HTR-8/SVneo (cell line): ENCODE measurements at regions not wholly inside any gene's neighbourhood (a gene's known extent, or its start where the extent isn't known, plus 50 kb on each side); places are given as distances from the start of the nearest gene placed in this dataset.

Experiments used
- DNase-seq: peaks from one replicate; pipeline ENCODE4 v3.0.0; 2011; ENCODE audit warnings: low spot score, mixed read lengths; ENCODE audit not compliant: insufficient read length
- FAIRE-seq: peaks from 2 replicates; lab custom pipeline; 2011; peaks lifted over from hg19 to GRCh38; lab: Jason Lieb, UNC

DNA sequence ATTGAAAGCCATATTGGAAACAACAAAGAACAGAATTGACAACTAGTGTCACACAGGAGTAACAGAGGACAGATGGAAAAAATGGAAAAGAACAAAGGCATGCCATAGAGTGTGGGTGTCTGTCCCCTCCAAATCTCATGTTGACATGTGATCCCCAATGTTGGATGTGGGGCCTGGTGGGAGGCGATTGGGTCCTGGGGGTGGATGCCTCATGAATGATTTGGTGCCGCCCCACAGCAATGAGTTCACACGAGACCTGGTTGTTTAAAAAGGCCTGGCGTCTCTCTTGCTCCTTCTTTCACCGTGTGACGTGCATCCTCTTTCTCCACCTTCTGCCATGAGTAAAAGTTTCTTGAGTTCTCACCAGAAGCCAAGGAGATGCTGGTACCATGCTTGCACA is 87.4 kb upstream of the GPR26 start:
- DNase-seq: no peak
- FAIRE-seq: no peak

DNA sequence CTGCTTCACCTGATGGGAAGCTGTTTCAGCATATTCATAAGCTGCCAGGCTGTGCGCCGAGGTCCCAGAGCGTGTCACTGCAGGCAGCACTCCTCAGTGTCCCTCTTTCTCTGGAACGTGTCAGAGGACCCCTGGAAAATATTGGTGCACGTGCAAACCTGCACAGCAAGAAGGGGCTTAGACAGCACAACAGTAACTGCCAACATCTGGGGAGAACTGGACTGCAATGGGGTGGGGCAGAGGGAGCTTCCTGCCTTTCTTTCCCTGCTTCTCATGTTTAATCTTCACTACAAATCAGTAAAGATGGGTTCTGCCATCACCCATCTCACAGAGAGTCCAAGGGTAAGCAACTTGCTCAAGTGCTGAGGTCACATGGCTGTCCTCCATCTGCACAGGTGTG is 86.5 kb upstream of the GPR26 start:
- DNase-seq (no peak), FAIRE-seq (no peak)

DNA sequence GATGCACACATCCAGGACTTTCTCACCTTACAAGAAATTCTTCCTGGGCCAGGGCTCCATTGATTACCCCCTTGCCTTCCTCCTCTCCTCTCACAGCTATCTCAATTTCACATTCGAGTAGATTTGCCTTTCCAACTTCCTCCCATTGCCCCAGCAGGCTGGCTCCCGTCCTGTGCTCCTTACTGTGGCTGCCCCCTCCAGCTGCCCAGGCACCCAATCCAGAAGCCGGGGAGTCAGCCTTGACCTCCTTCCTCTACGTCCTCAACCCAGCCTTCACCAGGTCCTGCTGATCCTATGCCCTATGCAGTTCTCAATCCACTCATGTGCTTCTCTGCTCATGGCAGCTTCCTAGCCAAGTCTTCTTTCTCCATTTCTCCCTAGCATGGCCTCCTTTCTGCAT is 85.7 kb upstream of the GPR26 start:
- FAIRE-seq (no peak), DNase-seq (no peak)

DNA sequence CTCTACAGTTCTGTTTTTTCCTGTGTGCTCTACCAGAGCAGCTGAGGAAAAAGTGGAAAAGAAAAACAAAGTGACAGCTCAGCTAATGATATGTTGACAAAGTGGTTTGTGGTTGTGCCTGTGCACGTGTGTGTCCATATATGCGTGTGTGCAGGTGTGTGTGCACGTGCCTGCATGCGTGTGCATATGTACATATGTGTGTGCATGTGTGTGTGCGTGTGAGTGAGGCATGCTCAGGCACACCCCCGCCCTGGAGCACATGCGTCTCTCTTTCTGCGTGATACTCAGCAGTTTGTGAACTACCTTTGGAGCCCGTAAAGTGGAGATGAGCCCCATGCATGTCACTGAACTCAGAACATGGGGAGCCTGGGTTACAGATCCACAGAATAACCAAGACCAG is 84.5 kb upstream of the GPR26 start:
- FAIRE-seq (no peak), DNase-seq (no peak)

DNA sequence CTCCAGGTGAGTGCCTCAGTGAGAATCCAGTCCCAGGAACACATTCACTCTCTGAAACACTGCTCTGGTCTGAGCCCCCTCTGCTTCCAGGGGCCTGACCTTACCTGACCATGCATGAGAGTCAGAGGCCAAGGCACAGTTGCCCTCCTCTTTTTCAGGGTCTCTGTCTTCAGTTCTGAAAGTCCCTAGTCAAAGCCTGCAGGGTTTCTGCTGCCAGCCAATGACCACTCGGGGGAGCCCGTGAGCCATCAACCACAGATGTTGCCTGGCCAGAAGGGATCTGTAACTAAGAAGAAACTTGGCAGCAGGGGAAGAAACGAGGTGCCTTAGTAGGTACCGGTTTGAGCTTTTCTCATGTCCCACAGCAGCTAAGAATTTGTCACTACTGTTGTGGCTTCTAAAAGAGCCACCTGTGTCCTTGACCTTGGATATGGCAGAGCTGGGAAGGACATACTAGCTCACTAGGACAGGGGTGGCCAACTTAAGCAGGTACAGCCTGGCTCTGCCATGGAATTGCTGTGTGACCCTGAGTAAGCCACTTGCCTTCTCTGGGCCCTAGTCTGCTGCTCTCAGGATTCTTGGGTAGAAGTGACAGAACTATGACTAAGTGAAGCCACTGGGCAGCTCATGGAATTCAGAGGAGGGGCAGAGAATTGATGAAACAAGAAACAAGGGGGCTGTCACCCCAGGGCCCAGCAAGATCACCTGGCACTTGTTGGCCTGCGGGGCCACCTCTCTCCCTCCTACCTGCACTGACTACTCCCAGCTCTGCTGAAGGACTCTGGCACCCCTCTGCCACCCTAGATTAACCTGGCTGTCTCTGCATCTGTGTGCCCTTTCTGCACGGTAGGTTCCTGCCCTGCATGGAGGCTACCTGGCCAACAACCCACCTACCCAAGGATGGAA is 83.8 kb upstream of the GPR26 start:
- DNase-seq: peak; percentile 53
- no peak for FAIRE-seq

DNA sequence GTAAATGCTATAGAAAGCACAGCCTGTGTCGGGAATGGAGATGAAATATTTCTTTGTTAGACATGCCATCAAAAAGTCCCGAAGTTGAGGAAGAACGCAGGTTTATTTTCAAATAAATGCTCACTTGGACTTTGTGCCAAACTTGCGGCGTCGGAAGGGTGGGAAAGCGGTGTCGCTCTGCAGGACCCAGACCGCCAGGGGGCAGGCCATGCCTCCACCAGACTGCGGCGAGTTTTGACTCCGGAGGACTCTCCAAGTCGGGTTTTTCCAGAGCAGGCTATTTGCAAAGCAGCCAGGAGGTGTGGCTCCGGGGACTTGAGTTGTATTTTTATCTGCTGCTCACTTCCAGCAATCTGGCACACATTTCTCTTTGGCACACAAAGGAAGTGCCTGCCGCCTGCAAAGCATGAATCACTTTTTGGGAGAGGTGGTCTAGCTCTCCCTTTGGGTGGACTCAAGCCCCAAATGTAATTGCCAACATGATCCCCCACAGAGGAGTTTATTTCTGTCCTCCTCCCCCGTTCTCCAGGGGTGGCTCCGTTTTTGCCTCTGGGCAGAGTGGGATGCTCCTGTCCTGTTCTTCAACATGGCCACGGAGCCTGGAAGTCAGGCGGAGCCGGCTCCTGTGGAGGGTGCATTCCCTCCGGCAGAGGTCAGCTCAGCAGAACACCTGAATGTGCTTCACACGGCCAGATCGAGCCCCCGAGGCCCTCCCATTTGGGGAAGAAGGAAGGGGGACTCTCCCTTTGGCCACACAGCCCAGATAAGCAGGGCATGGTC is 82.3 kb upstream of the GPR26 start:
- peak; percentile 30 for DNase-seq
- no peak for FAIRE-seq

DNA sequence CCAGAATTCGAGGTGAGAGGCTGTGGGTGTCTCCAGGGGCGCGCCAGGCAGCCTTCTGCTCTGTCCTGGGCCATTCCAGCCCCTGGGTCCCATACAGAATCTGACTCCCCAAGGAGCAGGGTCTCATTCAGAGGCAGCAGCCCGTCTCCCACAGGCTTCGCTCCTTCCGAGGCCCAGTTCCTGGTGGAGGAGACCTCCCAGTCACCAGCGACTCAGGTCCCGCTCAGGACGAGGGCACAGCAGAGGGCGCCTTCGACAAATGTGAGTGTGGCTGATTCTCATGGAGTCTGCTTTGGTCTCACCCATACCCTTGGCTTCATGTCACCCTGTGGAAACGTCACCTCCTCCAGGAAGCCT is 81.8 kb upstream of the GPR26 start:
- DNase-seq (no peak), FAIRE-seq (no peak)

DNA sequence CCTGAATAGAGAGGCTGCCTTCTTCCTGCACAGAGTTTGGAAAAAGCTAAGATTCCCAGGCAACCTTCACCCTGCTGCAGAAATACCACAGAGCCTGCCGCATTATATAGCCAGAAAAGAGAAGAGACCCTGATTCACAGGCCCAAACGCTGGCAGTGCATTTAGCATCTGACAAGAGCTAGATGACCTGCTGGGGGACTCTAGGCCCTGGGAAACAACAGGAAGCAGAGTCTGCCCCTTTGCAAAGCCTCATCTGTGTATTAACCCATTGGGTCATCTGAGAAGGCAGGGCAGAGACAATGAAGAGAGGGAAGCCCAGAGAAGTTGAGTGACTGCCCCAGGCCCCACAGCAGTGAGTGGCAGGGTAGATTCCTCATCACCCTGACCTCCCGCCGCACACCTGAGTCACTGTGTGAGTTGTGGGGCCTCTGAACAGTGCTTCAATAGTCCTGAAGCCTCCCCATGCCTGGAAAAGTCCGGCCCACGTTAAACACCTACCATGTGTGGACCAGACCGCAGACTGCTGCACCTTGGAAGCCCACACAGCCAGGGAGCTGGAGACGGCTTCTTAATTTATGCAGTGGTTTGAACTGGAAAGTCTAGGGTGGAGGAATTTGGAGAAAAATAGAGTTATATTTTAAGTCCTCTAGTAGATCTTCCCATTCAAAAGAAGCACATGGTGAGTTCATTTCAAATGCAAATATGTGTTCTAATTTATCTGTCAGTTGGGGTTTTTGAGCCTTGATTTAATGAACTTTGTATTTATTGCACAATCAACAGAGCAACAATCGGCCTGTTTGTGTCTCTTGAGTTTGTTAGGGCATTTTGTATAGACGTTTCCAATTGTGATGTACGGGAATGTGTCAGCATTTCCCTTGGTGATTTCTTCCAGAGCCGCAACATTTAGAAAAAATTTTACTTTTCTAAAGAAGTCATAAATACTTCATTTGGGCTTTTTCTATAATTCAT is 80.4 kb upstream of the GPR26 start:
- FAIRE-seq: no peak
- no peak for DNase-seq

DNA sequence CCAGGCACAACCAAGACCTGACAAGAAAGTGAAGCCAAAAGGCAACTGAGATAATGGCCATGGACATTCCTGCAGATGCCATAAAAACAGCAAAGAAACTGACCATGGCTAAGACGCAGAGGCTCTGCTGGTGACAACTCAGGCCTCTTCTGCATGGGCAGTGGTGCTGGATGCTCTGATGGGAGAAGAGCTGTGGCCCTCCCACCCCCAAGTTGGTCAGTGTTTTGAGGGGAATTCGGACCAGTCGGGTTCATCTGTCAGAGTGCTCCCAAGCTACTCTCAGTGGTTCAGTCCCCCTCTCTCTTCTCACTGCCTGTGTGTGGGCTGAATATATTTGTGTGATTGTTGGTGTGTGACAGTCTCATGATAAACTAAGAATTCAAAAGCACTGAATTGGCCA is 79.0 kb upstream of the GPR26 start:
- no peak for DNase-seq
- FAIRE-seq: no peak

DNA sequence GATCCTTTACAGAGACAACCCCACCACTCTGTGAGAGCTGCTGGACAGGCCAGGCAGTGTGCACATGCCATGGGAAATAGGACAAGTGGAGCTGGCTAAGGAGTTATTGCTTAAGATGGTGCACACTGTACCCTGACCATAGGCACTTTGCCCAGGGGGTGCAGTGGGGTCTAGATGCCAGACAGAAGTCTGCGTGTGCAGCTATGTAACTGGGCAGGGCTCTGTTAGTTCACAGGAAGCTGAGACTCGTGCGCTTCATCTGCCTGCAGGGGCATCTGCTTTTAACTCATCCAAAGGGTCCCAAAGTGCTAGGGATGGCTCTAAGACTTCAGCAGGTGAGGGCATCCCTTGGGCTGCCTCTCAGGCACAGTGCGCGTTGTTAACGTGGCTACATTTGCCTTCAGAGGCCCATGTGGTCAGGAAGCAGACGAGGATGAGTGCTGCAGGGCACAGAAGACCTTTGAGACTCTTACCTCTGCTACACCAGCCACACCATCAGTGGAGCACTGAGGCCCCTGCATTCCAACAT is 77.7 kb upstream of the GPR26 start:
- DNase-seq (no peak), FAIRE-seq (no peak)

DNA sequence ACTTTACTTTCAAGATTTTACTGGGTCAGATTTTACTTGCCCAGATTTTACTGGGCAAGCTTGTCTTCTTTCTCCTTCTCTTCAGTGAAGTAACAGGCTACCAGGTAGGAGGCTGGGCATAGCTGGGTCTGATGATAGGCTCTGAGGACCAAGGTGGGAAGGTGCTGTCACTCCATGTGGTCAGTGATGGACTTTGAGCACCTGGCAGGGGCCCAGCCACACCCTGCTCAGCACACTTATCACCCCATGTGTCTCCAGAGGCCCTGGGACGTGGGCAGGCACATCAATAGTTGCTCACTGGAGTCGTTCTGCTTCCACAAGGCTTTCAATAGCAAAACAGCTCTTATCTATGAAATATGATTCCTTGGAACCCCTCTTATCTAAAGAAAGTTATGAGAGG is 70.5 kb upstream of the GPR26 start:
- no peak for FAIRE-seq
- no peak for DNase-seq

DNA sequence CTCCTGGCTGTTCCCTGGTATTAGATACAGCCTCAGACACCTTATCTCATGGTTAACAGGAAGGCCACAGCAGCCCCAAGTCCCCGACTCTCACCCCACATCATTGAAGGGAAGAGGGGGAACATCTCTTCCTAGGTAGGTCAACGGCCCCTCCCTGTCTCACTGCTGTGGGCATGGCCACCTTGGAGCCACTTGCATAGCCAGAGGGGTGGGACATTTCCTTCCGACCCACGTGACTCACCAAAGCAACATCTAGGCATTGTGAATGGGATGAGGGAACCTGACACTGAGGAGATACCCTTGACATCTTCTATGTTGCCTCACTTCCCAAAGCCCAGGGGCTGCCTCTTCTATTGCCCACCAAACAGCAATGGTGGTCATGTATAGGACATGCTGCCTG is 68.5 kb upstream of the GPR26 start:
- DNase-seq (no peak), FAIRE-seq (no peak)

DNA sequence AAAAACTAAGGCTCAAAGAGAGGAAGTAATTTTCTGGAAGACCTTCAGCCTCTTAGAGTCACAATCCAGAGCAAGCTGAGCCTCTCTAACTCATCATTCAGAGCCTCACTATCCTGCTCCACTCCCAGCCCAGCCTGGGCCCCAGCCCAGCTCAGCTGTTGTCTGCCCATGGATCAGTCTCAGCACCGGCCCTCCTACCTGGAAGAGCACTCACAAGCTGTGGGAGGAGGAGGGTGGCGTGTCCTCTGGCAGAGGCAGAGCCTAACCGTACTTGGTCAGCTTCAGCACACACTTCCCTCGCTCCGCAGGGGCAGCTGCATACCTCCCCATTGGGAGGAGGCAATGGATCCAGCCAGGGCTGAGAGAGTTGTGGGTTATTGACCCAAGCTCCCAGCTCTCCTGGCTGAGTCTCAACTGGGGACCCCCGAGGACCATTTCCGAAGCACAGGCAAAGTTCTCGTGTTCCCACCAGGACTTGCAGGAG is 66.7 kb upstream of the GPR26 start:
- DNase-seq (no peak), FAIRE-seq (no peak)

DNA sequence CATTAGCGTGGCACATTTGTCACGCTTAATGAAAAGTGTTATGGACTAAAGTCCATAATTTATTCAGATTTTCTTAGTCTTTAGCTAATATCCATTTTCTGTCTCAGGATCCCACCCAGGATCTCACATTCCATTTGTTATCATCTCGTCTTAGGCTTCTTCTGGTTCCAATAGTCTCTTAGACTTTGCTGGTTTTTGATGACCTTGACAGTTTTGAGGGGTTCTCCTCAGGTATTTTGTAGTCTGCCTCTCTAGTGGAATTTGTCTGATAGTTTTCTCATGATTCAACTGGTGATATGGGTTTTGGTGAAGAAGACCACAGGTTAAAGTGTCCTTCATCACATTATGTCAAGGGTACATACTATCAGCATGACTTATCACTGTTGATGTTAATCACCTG is 66.0 kb upstream of the GPR26 start:
- FAIRE-seq (no peak), DNase-seq (no peak)

DNA sequence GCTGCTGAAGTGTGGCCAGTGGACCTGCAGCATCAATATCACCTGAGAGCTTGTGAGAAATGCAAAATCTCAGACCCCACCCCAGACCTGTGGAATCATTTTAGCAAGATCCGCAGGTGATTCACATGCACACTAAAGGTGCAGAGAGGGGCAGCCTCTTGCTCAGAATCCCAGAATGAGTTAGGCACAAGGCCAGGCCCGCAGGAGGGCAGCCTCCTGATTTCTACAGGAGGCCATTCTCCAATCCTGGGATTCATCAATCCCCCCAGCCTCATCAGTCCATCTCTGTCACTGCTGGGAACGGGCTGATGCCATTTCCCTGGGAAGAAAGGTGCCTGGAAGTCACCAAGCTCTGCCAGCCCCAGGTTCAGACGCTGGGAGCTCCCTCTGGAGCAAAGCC is 63.0 kb upstream of the GPR26 start:
- no peak for DNase-seq
- FAIRE-seq: no peak

DNA sequence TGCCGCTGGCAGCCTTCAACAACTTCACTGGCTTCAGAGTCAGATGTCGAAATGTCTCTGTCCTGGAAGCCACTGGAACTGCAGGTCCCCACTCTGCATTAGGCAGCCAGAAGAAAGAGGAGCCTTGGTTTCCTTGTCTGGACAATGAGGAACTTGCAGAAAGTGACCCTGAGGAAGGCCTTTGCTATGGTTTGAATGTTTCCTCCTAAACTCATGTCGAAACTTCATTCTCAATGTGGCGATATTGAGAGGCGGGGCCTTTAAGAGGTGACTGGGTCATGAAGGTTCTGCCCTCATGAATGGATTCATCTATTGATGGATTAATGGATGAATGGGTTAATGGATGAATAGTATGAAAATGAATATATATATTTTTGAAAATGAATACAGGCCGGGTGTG is 61.6 kb upstream of the GPR26 start:
- DNase-seq (no peak), FAIRE-seq (no peak)

DNA sequence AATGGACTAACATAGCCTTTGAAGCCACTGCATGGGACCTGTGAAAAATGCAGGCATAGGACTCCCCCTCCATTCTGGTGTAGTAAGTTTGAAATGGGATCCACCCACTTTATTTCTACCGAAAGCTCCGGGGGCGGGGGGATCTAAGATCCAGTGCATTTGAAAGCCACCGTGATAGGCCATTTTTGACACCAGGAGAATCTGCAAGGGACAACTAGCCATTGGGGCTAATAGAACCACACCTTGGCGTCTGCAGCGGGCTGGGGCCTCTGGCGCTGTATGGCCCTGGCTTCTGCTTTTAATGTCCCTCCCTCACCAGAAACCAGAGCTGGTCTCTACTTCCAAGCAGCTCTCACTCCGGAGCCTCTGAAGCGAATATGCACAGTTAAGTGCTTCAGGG is 60.1 kb upstream of the GPR26 start:
- DNase-seq (no peak), FAIRE-seq (no peak)

DNA sequence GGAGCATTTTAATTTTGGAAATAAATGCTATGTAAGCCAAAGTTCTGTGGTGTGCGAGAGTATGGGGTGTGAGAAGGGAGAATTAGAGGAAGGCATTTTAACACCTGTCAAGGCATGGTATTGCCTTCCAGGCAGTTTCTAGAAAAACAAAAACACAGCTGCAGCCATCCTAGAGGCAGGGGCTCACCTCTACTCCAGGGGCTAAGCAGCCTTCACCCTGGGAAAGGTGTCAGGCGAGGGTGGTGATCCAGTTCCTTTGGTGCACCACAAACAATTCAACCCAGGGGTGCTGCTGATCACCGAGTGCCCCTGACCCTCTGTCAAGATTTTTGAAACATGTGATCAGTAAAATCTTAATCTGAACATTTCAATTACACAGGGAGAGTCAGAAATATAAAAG is 59.2 kb upstream of the GPR26 start:
- FAIRE-seq: no peak
- DNase-seq: no peak

DNA sequence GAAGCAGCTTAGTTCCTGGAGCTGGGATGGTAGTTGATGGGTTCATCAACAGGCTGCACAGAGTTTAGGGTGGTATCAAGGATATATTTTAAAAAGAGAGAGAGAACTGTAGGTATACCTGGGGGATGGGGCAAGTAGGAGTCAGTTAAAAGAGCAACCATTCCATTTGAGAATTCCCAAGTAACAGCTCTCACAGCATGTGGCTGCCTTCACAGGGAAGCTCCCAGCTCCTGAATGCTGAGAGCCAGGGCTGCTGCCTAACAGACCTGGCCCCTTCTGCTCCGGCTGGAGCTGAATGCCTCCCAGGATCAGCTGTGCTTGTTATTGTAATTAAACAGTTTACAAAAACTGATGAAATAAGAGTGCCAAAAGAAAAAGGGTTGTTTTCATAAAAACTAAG is 58.8 kb upstream of the GPR26 start:
- DNase-seq: no peak
- no peak for FAIRE-seq

DNA sequence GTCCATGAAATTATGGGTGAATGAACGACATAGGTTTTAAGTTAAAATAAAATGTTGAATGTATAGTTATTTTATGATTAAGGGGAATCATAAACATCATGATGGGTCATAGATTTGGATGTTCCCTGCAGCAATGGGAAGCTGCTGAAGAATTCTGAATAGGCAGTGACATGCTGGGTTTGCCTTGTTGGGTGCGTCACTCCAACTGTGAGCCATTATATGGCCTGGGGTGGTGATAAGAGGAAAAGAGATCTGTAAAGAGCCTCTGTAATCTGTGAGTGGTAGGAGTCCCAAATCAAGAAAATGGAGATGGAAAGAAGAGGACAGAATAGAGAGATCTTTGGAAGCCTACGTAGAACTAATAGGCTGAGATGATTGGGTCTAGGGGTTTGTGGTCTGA is 58.1 kb upstream of the GPR26 start:
- no peak for DNase-seq
- FAIRE-seq: no peak
